NCI-H128 (cell line): ENCODE measurements at regions not wholly inside any gene's neighbourhood (a gene's known extent, or its start where the extent isn't known, plus 50 kb on each side); places are given as distances from the start of the nearest gene placed in this dataset.
"Not testable (repeated sequence)": the region's sequence is repeated elsewhere in the genome, so short reads cannot be mapped to it uniquely, and the experiment has no call there.

ENCODE experiments used
- DNase-seq: peaks from one replicate; lab custom pipeline; 2025; ENCODE audit not compliant: unreplicated experiment; lab: John Stamatoyannopoulos, UW

DNA sequence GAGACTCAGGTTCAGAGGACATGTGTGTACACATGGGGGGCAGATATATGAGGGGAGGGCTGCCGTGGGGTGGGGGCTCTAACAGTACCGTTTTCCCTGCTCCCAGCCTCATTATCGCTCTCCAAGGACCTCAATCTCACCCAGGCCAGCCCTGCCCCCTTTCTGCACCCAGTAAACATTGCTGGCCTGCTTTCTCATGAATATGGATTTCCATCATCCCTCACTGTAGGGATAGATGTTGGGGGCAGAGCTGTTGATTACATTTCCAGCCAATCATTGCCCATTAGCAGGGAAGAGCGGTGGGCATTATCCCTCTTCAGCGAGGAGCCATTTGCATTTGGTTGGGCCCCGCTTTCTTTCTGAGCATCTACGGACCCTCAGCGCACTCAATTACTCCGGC is 273.8 kb downstream of the RPS6KC1 start:
- no peak for DNase-seq

DNA sequence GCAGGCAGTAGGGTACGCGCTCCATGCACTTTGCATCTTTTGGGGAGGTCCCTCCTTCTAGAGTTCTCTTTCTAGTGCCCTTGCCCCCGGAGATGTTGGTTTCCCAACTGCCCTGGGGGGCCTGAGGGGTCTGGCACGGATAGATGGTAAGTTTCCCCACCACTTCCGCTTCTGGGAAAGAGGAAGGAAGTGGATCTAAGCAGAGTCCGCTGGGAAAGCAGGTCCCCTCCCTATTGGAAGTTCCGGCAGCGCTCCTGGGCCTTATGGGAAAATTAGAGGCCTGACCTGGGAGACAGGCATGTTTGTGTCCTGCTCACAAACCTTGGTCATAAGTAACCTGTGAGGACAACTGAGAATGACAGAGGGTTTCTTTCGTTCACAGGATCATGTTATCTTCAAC is 274.4 kb downstream of the RPS6KC1 start:
- DNase-seq = no peak

GRCh38 chr1:213326281-213327016 is 275.4 kb downstream of the RPS6KC1 start:
- no peak for DNase-seq

DNA sequence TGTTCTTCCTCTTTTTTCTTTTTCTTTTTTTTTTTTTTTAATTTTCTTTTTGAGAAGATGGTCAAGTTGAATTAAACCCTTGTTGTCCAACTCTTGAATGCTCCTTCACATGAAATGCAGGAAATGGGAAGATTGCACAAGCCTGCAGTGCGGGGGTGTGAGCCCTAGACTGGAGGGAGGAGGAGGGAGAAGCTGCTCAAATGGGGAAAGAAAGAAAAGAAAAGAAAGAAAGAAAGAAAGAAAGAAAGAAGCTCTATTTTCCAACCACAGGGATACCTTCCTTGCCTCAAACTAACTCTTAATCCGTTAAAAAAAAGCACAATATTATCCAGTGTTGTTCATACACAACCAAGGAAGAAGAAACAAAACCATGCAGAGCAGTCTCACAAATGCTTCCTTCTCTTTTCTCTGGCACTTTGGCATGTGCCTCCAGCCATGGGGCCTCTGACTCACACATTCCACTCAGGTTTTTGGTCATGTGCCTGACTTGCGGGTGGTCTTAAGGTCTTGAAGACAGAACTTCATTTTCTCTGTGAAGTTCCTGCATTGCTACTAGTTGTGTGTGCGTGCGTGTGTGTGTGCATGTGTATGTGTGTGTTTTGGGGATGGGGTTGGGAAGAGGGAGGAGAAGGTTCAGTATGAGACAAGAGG is 276.1 kb downstream of the RPS6KC1 start:
- no peak for DNase-seq

DNA sequence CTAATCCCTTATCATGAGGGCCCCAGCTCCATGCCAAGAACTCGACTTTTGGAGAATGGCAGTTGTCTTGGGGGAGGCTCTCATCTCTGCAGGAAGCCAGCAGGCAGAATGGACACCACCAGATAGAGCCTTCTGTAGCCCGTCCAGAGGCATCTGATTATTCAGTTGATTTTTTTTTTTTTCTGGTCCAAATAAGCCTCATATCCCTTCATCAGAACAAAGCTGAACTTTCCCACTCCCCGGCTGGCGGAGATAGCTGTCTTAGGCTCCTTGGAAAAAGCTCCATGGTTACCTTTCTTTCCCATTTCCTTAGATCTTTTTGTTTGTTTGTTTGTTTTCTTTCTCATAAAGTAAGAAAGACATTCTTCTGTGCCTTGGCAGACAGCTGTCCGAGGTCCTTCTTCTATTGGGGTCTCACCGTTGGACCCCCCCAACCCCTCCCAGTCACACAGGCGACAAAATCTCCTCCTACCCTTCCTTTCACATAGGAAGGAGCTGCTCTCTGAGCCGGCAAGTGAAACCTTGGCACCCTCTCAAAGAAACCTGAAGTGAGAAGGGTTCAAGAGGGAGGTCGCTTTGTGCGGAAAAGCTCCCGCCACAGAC is 278.5 kb downstream of the RPS6KC1 start:
- DNase-seq = no peak

DNA sequence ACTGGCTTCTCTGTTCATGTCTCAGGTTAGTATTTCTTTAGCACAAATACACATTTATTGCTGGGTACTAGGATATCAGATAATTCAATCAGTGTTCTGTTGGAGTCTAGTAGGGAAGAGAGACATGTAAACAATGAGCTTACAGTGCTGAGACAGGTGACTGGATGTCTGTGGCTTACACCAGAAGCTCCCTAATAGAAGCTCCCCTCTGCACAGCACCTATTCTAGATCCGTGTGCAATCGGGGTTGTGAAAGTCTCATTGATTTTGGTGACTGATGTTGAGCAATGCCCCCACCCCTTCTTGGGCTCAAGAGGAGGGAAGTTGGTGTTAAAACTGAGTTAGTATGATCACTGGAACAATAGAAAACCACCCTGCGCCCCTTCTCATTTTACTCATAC is 279.2 kb downstream of the RPS6KC1 start:
- DNase-seq = no peak

- no peak for DNase-seq
Observed at GRCh38 chr1:213331631-213332175, 280.7 kb downstream of the RPS6KC1 start.

DNA sequence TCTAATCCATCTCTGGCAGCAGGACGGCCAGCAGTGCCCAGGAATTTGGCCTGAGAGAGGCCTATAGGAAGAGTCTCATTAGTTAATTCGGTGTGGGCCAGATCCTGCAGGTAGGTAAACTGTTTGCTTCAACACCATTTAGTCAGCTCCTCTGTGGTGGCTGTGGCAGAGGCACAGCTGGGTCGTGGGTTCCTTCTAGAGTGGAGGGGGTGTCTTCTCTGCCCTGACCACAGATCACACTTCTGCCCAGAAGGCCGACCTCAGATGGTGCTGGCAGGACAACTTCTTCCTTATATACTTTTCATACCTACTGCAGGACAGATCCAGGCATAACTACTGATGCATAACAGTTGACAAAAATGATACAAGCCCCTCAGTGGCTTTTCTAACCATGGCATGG is 281.4 kb downstream of the RPS6KC1 start:
- no peak for DNase-seq

DNA sequence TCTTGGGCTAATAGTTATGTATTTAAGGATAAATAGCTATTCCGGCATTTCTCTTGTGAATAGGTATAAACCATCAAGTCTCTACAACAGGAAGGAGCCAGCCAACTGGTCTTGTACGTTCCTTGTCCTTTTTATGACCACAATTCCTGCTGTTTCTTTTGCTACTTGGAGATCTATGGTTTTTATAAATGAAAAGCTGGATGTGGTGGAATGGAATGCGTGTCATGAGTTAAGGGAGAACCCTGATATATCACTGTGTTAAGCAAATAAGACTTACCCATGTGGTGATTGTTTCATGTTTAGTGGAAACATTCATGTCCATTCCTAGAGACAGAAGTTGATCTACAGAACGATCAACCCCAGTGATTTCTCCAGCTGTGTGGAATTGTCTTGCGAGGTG is 282.1 kb downstream of the RPS6KC1 start:
- DNase-seq = no peak

DNA sequence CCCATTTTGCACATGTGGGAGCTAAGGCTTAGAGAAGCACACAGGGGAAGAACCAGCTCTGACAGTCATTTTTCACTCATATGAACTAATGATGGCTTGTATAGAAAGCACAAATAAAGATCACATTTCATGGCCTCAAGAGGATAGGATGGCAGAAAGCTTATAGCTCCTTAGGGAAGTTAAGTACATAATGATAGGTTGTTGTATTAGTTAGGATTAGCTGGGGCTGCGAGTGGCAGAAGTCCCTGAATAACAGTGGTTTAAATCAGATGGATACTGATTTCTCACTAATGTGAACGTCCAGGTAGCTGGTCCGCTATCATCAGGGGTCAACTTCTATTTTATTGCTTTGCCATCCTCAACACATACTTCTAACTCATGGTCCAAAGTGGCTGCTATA is 284.0 kb downstream of the RPS6KC1 start:
- no peak for DNase-seq

DNA sequence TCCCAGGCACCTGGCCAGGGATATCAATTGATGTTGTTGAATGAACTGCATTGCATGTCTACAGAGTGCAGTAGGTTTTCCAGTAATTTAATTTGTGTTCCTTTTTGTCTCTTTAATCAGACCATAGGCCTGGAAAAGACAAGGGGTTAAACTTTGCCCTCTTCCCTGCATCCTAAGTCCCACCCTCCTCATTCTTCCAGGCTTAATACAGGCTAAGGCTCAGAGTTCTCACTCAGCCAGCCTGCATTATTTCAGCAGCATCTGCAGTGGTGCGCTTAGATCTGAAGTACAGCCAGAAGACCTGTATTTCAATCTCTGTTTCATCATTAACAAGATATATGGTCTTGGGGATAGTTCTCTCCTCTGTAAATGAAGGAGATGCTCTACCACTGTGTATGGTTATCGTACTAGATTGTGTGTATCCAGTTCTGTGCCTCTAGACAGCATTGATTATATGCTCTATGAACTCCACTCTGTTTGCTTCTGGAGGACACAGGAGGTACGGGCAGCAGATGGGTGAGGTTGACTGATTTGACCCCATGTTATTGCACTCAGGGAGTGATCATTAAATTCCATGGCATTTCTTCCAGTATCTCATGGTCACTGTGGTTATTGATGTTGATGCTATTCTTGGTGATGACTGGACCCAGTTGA is 286.1 kb downstream of the RPS6KC1 start:
- DNase-seq = no peak

- no peak for DNase-seq
Observed at GRCh38 chr1:213340593-213340992, 289.6 kb downstream of the RPS6KC1 start.

GRCh38 chr1:213345621-213346020 is 294.6 kb downstream of the RPS6KC1 start:
- DNase-seq = no peak

GRCh38 chr1:213357403-213357802 is 306.4 kb downstream of the RPS6KC1 start:
- no peak for DNase-seq

DNA sequence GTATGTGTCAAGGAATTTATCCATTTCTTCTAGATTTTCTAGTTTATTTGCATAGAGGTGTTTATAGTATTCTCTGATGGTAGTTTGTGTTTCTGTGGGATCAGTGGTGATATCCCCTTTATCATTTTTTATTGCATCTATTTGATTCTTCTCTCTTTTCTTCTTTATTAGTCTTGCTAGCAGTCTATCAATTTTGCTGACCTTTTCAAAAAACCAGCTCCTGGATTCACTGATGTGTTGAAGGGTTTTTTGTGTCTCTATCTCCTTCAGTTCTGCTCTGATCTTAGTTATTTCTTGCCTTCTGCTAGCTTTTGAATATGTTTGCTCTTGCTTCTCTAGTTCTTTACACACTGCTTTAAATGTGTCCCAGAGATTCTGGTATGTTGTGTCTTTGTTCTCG is 307.3 kb downstream of the RPS6KC1 start:
- DNase-seq = not testable (repeated sequence)

DNA sequence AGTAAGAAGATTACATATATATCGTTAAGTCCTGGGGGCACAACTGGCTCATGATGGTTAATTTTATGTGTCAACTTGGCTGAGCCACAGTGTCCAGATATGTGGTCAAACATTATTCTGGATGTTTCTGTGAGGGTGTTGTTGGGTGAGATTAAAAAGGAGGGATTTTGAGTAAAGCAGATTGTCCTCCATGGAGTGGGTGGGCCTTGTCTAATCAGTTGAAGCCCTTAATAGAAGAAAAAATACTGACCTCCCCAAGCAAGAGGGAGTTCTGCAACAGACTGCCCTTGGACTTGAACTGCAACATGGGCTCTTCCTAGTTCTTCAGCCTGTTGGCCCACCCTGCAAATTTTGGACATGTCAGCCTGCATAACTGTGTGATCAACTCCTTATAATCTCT is 311.6 kb downstream of the RPS6KC1 start:
- no peak for DNase-seq

DNA sequence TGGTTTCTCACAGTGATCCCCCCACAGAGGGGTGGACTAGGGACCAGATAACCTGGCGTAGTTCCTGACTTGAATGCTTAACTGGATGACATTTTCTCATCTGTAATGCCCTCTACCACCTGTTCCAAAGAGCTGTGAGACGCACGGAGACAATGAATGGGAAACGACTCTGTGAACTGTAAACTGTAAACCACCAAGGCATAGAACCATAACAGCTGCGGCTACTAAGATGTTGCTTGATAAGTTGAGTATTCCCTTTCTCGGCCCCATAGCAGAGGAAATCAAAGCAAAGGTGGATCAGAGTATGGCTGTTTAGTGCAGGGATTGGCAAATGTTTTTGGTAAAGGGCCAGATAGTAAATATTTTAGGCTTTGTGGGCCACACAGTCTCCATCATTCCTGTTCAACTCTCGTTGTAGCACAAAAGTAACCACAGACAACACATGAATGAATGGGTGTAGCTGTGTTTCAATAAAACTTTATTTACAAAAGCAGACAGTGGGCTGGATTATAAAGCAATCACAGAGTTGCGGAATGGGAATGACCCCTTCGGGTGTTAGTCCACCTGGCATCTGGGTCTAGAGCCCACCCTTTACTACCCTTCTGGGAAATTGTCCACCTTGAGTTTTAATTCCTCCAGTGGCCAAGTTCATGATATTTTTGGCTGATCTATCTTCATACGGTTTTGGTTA is 315.2 kb downstream of the RPS6KC1 start:
- no peak for DNase-seq

GRCh38 chr1:213369465-213369864 is 318.4 kb downstream of the RPS6KC1 start:
- no peak for DNase-seq

GRCh38 chr1:213370523-213370922 is 319.5 kb downstream of the RPS6KC1 start:
- DNase-seq = no peak

DNA sequence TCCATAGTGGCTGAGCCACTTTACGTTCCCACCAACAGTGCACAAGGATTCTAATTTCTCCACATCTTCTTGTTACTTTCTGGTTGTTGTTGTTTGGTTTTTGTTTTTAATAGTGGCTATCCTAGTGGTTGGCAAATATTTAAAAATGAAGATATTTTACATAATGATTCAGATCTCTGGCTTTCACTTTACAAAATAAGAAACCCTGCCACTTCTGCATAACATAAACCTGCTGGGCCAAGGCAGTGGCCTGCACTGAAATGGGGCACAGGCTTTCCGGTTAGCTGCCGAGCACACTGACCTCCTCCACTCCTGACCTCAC is 320.4 kb downstream of the RPS6KC1 start:
- DNase-seq = no peak
